ENCODE measurements at regions not wholly inside any gene's neighbourhood (a gene's known extent, or its start where the extent isn't known, plus 50 kb on each side); places are given as distances from the start of the nearest gene placed in this dataset.

DNA sequence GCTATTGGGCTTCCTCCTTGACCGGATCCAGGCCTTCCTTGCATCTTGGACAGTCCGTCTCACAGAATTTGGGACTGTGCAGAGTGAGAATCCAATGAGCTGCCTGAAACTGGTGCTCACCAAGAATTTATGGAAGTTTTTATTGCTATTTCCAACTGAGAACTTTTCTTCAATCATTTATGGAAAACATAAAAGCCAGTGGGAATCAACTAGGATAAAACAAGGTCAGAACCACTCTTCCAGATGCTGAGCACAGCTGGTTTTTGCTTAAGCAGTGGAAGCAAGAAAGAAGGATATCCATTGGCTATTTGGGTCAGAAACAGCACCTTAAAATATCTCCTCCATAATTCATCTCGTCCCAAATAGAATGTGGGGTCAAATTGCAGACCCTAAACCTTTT lies 74.2 kb downstream of the CD83 start (continued):
- no peak for TF ChIP-seq TCF7L2 (IDR thresholded peaks at IDR 0.05; ENCODE audit: borderline replicate concordance, extremely low read depth, insufficient read depth, insufficient read length)
- no peak for TF ChIP-seq ZBTB33 (IDR thresholded peaks at IDR 0.05; ENCODE audit: extremely low read depth, insufficient replicate concordance, low read length)
- TF ChIP-seq CBX3 (IDR thresholded peaks at IDR 0.05; ENCODE audit: low read depth), result no peak
- no peak for TF ChIP-seq SRF (IDR thresholded peaks at IDR 0.05; ENCODE audit: low read depth)

DNA sequence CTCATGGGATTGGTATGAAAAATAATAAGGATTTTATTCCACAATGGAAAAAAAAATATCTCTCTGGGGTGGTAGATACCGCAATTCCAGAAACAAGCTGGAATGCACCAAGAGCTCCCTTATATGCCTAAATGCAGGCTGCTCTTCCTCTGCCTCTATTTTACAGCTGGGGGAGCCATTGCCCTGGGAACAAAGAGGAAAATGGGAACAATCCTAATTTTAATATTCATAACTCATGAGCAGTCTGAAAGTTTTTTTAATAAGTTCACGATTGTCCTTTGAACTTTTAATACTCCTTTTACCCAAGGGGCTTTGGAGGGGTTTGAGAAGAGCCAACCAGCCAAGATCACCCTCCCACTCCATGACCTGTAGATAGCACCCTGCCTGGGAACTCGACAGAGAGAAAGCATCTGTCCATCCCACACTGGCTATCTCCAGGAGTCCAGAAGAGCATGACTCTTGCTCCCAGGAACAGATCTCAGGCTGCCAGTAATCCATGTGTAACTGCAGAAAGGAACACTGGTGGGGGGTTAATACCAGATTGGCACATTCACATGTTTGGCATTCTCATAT lies 74.7 kb downstream of the CD83 start:
- Histone ChIP-seq H2AFZ (ENCODE audit: low read depth, low read length, poor library complexity, severe bottlenecking) (no peak overlapping the region), H3K4me2 (ENCODE audit: low read length) (no peak overlapping the region), H3K36me3 (ENCODE audit: control insufficient read depth in 1 of 2, insufficient read depth in 2 of 2, low read length in 2 of 2) (no peaks in the 10 kb centered on the region), H3K79me2 (ENCODE audit: insufficient read depth, low read length) (no peaks in the 10 kb centered on the region), H3K9ac (ENCODE audit: low read length) (no peak overlapping the region), H3K27me3 (ENCODE audit: insufficient read depth, low read length) (no peaks in the 10 kb centered on the region), H3K9me3 (ENCODE audit: control insufficient read depth in 1 of 2, insufficient read depth in 1 of 2, low read depth in 1 of 2, low read length in 2 of 2) (no peaks in the 10 kb centered on the region), H3K9me2 (ENCODE audit: insufficient read depth) (no peaks in the 10 kb centered on the region; the same call in 1 of the 2 replicates), H3K4me3 (replicated peaks in 1 of 2; ENCODE audit: low read depth in 1 of 2, low read length in 2 of 2) (no peak overlapping the region), H3K27ac (ENCODE audit: low read depth, low read length) (no peak overlapping the region), H3K4me1 (ENCODE audit: control insufficient read depth in 1 of 2, insufficient read depth in 2 of 2, low read length in 2 of 2) (no peaks in the 10 kb centered on the region), H4K20me1 (ENCODE audit: insufficient read depth) (no peaks in the 10 kb centered on the region)
- no TSS peak for BruUV-seq (replicated peaks)
- DNase-seq (ENCODE audit: low read depth, low spot score) (no peak), ATAC-seq (no peak)
- TF ChIP-seq RAD21 (IDR thresholded peaks at IDR 0.05; ENCODE audit: low read depth) (peak; percentile 34; the same call in 1 of the 2 replicates), JUND (IDR thresholded peaks at IDR 0.05) (no peak), TCF7L2 (IDR thresholded peaks at IDR 0.05; ENCODE audit: borderline replicate concordance, extremely low read depth, insufficient read depth, insufficient read length) (no peak), EGR1 (IDR thresholded peaks at IDR 0.05; ENCODE audit: low read depth) (no peak), SP1 (IDR thresholded peaks at IDR 0.05; ENCODE audit: low read depth) (no peak), ELF1 (IDR thresholded peaks at IDR 0.05; ENCODE audit: borderline replicate concordance, low read depth) (no peak), ZFX (IDR thresholded peaks at IDR 0.05) (no peak)
- TF ChIP-seq, protein P1, sequence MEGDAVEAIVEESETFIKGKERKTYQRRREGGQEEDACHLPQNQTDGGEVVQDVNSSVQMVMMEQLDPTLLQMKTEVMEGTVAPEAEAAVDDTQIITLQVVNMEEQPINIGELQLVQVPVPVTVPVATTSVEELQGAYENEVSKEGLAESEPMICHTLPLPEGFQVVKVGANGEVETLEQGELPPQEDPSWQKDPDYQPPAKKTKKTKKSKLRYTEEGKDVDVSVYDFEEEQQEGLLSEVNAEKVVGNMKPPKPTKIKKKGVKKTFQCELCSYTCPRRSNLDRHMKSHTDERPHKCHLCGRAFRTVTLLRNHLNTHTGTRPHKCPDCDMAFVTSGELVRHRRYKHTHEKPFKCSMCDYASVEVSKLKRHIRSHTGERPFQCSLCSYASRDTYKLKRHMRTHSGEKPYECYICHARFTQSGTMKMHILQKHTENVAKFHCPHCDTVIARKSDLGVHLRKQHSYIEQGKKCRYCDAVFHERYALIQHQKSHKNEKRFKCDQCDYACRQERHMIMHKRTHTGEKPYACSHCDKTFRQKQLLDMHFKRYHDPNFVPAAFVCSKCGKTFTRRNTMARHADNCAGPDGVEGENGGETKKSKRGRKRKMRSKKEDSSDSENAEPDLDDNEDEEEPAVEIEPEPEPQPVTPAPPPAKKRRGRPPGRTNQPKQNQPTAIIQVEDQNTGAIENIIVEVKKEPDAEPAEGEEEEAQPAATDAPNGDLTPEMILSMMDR (IDR thresholded peaks at IDR 0.05 in 2 of 3, conservative IDR thresholded peaks at IDR 0.05 in 1 of 3; ENCODE audit: borderline replicate concordance in 1 of 3, insufficient read depth in 1 of 3, low read depth in 2 of 3, low read length in 2 of 3), result 0 out of 6 replicates have a peak, but pooled peaks of 1 of the 3 experiments have one; percentile 11
- intact Hi-C loops (cut with micrococcal nuclease), result no loop called here
- CTCF ChIA-PET, result interaction anchor here (1.0 kb wide), 1 partner anchor 1189 kb away, joined by 3 read pairs; no protein-coding TSS in a partner anchor
- POLR2A ChIA-PET, result no interaction called here
- RAD21 ChIA-PET (ENCODE audit: low non-redundant PET in 1 of 2, low total read pairs in 2 of 2, uncharacterized antibody in 2 of 2, unreplicated experiment in 2 of 2), result no interaction called here

Data from HCT116 (cell line).